HCT116 (cell line): ENCODE measurements at regions not wholly inside any gene's neighbourhood (a gene's known extent, or its start where the extent isn't known, plus 50 kb on each side); places are given as distances from the start of the nearest gene placed in this dataset.

Experiments
- CTCF ChIP-seq, 3 experiments: fragments of 200-600 bp in 1 of 3; sonication (generic) in 1 of 3; IDR thresholded peaks in 2 of 3; conservative IDR thresholded peaks in 1 of 3; 2 replicates each; pipeline ENCODE4 v1.5.1; 2012 to 2017; ENCODE audit warnings: low read depth in 2 of 3, low read length in 2 of 3, antibody characterized with exemption in 1 of 3, borderline replicate concordance in 1 of 3, control low read depth in 1 of 3, mild to moderate bottlenecking in 1 of 3, mixed read lengths in 1 of 3, mixed run types in 1 of 3, moderate library complexity in 1 of 3; ENCODE audit not compliant: insufficient read depth in 1 of 3
- POLR2A ChIP-seq: IDR thresholded peaks from 2 replicates; pipeline ENCODE4 v1.7.0; 2011; ENCODE audit warnings: borderline replicate concordance; ENCODE audit not compliant: insufficient read depth, insufficient read length; ENCODE audit errors: extremely low read depth
- POLR2AphosphoS5 ChIP-seq: IDR thresholded peaks from 2 replicates; pipeline ENCODE4 v1.6.1; 2011; ENCODE audit warnings: mild to moderate bottlenecking, low read depth, low read length, moderate library complexity
- RAD21 ChIP-seq: IDR thresholded peaks from 2 replicates; pipeline ENCODE4 v1.6.1; 2012; ENCODE audit warnings: low read depth, mild to moderate bottlenecking

GRCh38 chr3:194990454-194991337 is 280.3 kb downstream of the XXYLT1 start:
- TF ChIP-seq RAD21, result no peak
- TF ChIP-seq CTCF (IDR thresholded peaks at IDR 0.05 in 2 of 3, conservative IDR thresholded peaks at IDR 0.05 in 1 of 3; ENCODE audit: borderline replicate concordance in 1 of 3, insufficient read depth in 1 of 3, low read depth in 2 of 3, low read length in 2 of 3), result no peak
- no peak for TF ChIP-seq POLR2AphosphoS5
- TF ChIP-seq POLR2A, result no peak
